Tibial nerve (tissue), 4 donors: ENCODE measurements at regions not wholly inside any gene's neighbourhood (a gene's known extent, or its start where the extent isn't known, plus 50 kb on each side); places are given as distances from the start of the nearest gene placed in this dataset.

Source experiments
- CTCF ChIP-seq, 5 experiments: fragments of 200-600 bp in 3 of 5; fragments of 450-650 bp in 2 of 5; sonication (generic) in 3 of 5; IDR thresholded peaks; one replicate each; pipeline ENCODE4 v1.5.1; 2016 to 2019; ENCODE audit warnings: antibody characterized with exemption in 5 of 5, mild to moderate bottlenecking in 3 of 5, moderate library complexity in 2 of 5
- EP300 ChIP-seq, 2 donors: sonication (generic); formaldehyde crosslinking; IDR thresholded peaks; one replicate each; pipeline ENCODE4 v1.6.1; 2017; ENCODE audit warnings: antibody characterized with exemption in 2 of 2, mild to moderate bottlenecking in 1 of 2
- POLR2A ChIP-seq, 2 donors: fragments of 450-650 bp; IDR thresholded peaks; one replicate each; pipeline ENCODE4 v1.6.1; 2017; ENCODE audit warnings: antibody characterized with exemption in 2 of 2, mild to moderate bottlenecking in 2 of 2, moderate library complexity in 2 of 2

DNA sequence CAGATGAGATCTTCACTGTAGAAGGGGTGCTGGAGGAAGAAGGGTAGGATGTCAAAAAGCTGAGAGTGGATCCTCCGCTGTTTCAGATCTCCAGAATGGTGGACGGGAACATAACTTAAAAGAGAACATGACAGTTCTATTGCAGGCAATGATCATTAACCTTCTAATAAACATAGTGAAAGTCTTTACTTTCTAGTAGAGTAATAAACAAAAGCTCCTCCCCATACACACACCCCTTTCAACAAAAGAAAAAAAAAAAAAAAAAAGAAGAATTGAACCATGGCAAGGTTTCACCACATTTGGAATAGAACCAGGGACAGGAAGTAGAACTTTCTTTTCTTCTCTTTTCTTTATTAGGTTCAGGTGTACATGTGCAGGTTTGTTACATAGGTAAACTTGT is 768.1 kb upstream of the RIOK2 start:
- TF ChIP-seq CTCF (IDR thresholded peaks at IDR 0.05) (no peak), POLR2A (IDR thresholded peaks at IDR 0.05) (no peak), EP300 (IDR thresholded peaks at IDR 0.05) (no peak)
